CD14-positive monocyte (primary cell): ENCODE measurements at regions not wholly inside any gene's neighbourhood (a gene's known extent, or its start where the extent isn't known, plus 50 kb on each side); places are given as distances from the start of the nearest gene placed in this dataset.

ENCODE experiments used
- DNase-seq, 3 donors: peaks; one replicate each; pipeline ENCODE4 v3.0.0-alpha.2; 2011 to 2022
- H2AFZ ChIP-seq: 2 replicates; pipeline ENCODE4 v1.6.0; 2012; ENCODE audit warnings: mild to moderate bottlenecking, low read depth, low read length, inconsistent platforms; ENCODE audit not compliant: insufficient read depth, poor library complexity, severe bottlenecking
- H3K27ac ChIP-seq, 2 donors: 1 replicate in 1 of 2; 2 replicates in 1 of 2; pipeline ENCODE4 v1.5.1; 2012 to 2013; ENCODE audit warnings: low read length in 2 of 2, control low read depth in 1 of 2, inconsistent platforms in 1 of 2, low read depth in 1 of 2, mild to moderate bottlenecking in 1 of 2
- H3K27me3 ChIP-seq, 2 donors: one replicate each; pipeline versions ENCODE4 v1.6.0 to v1.6.1; 2011 to 2013; ENCODE audit warnings: low read length in 2 of 2; ENCODE audit not compliant: control insufficient read depth in 2 of 2, insufficient read depth in 2 of 2
- H3K36me3 ChIP-seq, 2 donors: replicated peaks in 1 of 2; 1 replicate in 1 of 2; 2 replicates in 1 of 2; pipeline versions ENCODE4 v1.5.1 to v1.6.1; 2012 to 2013; ENCODE audit warnings: low read length in 2 of 2, control low read depth in 1 of 2, inconsistent platforms in 1 of 2, mild to moderate bottlenecking in 1 of 2; ENCODE audit not compliant: insufficient read depth in 2 of 2, control insufficient read depth in 1 of 2
- H3K4me1 ChIP-seq, 2 donors: 1 replicate in 1 of 2; 2 replicates in 1 of 2; pipeline versions ENCODE4 v1.5.1 to v1.6.1; 2012 to 2013; ENCODE audit warnings: low read length in 2 of 2, control low read depth in 1 of 2, inconsistent platforms in 1 of 2, mild to moderate bottlenecking in 1 of 2, moderate library complexity in 1 of 2; ENCODE audit not compliant: insufficient read depth in 2 of 2, control insufficient read depth in 1 of 2
- H3K4me2 ChIP-seq: replicated peaks from 2 replicates; pipeline ENCODE3; 2012; ENCODE audit warnings: low read length, moderate library complexity, mild to moderate bottlenecking; ENCODE audit not compliant: poor library complexity, severe bottlenecking; ENCODE audit errors: extremely low read depth
- H3K4me3 ChIP-seq, 3 experiments: fragments of 200-600 bp in 1 of 3; sonication (generic) in 1 of 3; replicated peaks in 1 of 3; 1 replicate in 2 of 3; 2 replicates in 1 of 3; pipeline ENCODE4 v1.5.1; 2011 to 2013; ENCODE audit warnings: low read length in 3 of 3, mild to moderate bottlenecking in 3 of 3, control low read depth in 2 of 3, low read depth in 2 of 3, inconsistent platforms in 1 of 3, moderate library complexity in 1 of 3
- H3K79me2 ChIP-seq: 2 replicates; pipeline ENCODE4 v1.6.0; 2012; ENCODE audit warnings: mild to moderate bottlenecking, control low read depth, inconsistent platforms, low read length, moderate library complexity; ENCODE audit not compliant: insufficient read depth
- H3K9ac ChIP-seq: 2 replicates; pipeline ENCODE4 v1.6.0; 2017; ENCODE audit warnings: low read length, mild to moderate bottlenecking; ENCODE audit not compliant: insufficient read depth, poor library complexity, severe bottlenecking
- H3K9me3 ChIP-seq, 2 donors: replicated peaks in 1 of 2; 1 replicate in 1 of 2; 2 replicates in 1 of 2; pipeline versions ENCODE4 v1.5.1 to v1.6.1; 2012 to 2013; ENCODE audit warnings: low read length in 2 of 2, control low read depth in 1 of 2; ENCODE audit not compliant: control insufficient read depth in 1 of 2, insufficient read depth in 1 of 2
- H4K20me1 ChIP-seq: 2 replicates; pipeline ENCODE4 v1.6.0; 2012; ENCODE audit warnings: mild to moderate bottlenecking, low read length, control low read depth, moderate library complexity; ENCODE audit not compliant: insufficient read depth
- H3K27ac Mint-ChIP-seq, 7 donors: one replicate each; pipeline ENCODE4 v1.8.0; 2020; ENCODE audit warnings: mild to moderate bottlenecking in 7 of 7, mixed read lengths in 7 of 7, moderate library complexity in 6 of 7, inconsistent platforms in 2 of 7
- H3K27me3 Mint-ChIP-seq, 3 donors: one replicate each; pipeline ENCODE4 v1.8.0; 2021 to 2022; ENCODE audit warnings: low read depth in 3 of 3, mild to moderate bottlenecking in 3 of 3, mixed read lengths in 3 of 3, moderate library complexity in 3 of 3, inconsistent platforms in 1 of 3
- H3K36me3 Mint-ChIP-seq, 2 donors: one replicate each; pipeline ENCODE4 v1.8.0; 2020; ENCODE audit warnings: mixed read lengths in 2 of 2, inconsistent platforms in 1 of 2, mild to moderate bottlenecking in 1 of 2
- H3K4me1 Mint-ChIP-seq: one replicate; pipeline ENCODE4 v1.8.0; 2020; ENCODE audit warnings: mild to moderate bottlenecking, mixed read lengths
- H3K4me3 Mint-ChIP-seq, 2 donors: one replicate each; pipeline ENCODE4 v1.8.0; 2020; ENCODE audit warnings: mild to moderate bottlenecking in 2 of 2, mixed read lengths in 2 of 2, moderate library complexity in 1 of 2
- H3K9me3 Mint-ChIP-seq, 7 donors: one replicate each; pipeline ENCODE4 v1.8.0; 2020 to 2022; ENCODE audit warnings: mixed read lengths in 7 of 7, mild to moderate bottlenecking in 6 of 7, moderate library complexity in 6 of 7, inconsistent platforms in 2 of 7
- CTCF ChIP-seq: fragments of 200-600 bp; IDR thresholded peaks from one replicate; pipeline ENCODE4 v1.8.0; 2022; ENCODE audit warnings: antibody characterized with exemption, mild to moderate bottlenecking
- WGBS: methylation state at CpG from one replicate; pipeline ENCODE4 v1.1.5; 2013; ENCODE audit warnings: missing lambda C conversion rate; ENCODE audit not compliant: insufficient coverage; 5-methylcytosine and 5-hydroxymethylcytosine counted together
- intact Hi-C, 2 donors: fragments of 100-400 bp; cut with micrococcal nuclease; formaldehyde crosslinking; loops; one replicate each; pipeline versions ENCODE4 v1.15.0 to v1.15.1; 2023

- Histone ChIP-seq H3K4me1 (no peaks in the 10 kb centered on the region), H3K4me2 (no peak overlapping the region), H4K20me1 (no peaks in the 10 kb centered on the region), H3K36me3 (no peaks in the 10 kb centered on the region), H3K9me3 (no peaks in the 10 kb centered on the region), H3K9ac (no peak overlapping the region), H3K27ac (no peak overlapping the region), H2AFZ (no peak overlapping the region), H3K4me3 (no peak overlapping the region), H3K79me2 (no peaks in the 10 kb centered on the region), H3K27me3 (no peaks in the 10 kb centered on the region)
- intact Hi-C loops: no loop called here
- TF ChIP-seq CTCF: no peak
- Mint-ChIP-seq H3K9me3 (peaks cover 0 to 3% (median 0%) of the 10 kb centered on the region in 7 donors), H3K4me3 (no peak overlapping the region), H3K27ac (no peak overlapping the region), H3K36me3 (no peaks in the 10 kb centered on the region), H3K4me1 (peaks cover 6% of the 10 kb centered on the region), H3K27me3 (peaks cover 4 to 6% (median 5%) of the 10 kb centered on the region in 3 donors)
- WGBS: 90% methylated on average over 3 of the region's 7 CpGs
- no peak for DNase-seq
These were observed 106.4 kb downstream of the ETS2 start for GRCh38 chr21:38912102-38912629.

- H3K36me3 ChIP-seq: no peaks in the 10 kb centered on the region
- no peaks in the 10 kb centered on the region for H3K9me3 ChIP-seq
- peaks cover 4% of the 10 kb centered on the region for H3K4me1 Mint-ChIP-seq
- no peak overlapping the region for H3K27ac ChIP-seq
- H3K4me3 ChIP-seq: no peak overlapping the region
- H2AFZ ChIP-seq: no peak overlapping the region
- H3K4me3 Mint-ChIP-seq: peak overlapping the region in 1 of 2 donors; percentile 23
- H3K27ac Mint-ChIP-seq: no peak overlapping the region
- H3K36me3 Mint-ChIP-seq: no peaks in the 10 kb centered on the region
- H3K27me3 Mint-ChIP-seq: peaks cover 4 to 6% (median 5%) of the 10 kb centered on the region in 3 donors
- H3K27me3 ChIP-seq: no peaks in the 10 kb centered on the region
- H4K20me1 ChIP-seq: no peaks in the 10 kb centered on the region
- WGBS: 100% methylated on average over 3 of the region's 3 CpGs
- H3K4me2 ChIP-seq: no peak overlapping the region
- H3K9ac ChIP-seq: no peak overlapping the region
- intact Hi-C loops: no loop called here
- peaks cover 0 to 3% (median 0%) of the 10 kb centered on the region in 7 donors for H3K9me3 Mint-ChIP-seq
- no peaks in the 10 kb centered on the region for H3K79me2 ChIP-seq
- no peaks in the 10 kb centered on the region for H3K4me1 ChIP-seq
- no peak for TF ChIP-seq CTCF
- no peak for DNase-seq
These were observed 105.9 kb downstream of the ETS2 start for GRCh38 chr21:38911484-38912101.
